Ectodermal cell (in vitro differentiated cells): ENCODE measurements at regions not wholly inside any gene's neighbourhood (a gene's known extent, or its start where the extent isn't known, plus 50 kb on each side); places are given as distances from the start of the nearest gene placed in this dataset.

Experiments
- H3K27ac ChIP-seq: 2 replicates; pipeline ENCODE4 v1.7.0; 2013; ENCODE audit warnings: mild to moderate bottlenecking, low read depth, low read length; ENCODE audit not compliant: insufficient read depth, poor library complexity, severe bottlenecking
- H3K27me3 ChIP-seq: 2 replicates; pipeline ENCODE4 v1.7.0; 2013; ENCODE audit warnings: mild to moderate bottlenecking, low read length; ENCODE audit not compliant: insufficient read depth, control insufficient read depth, poor library complexity, severe bottlenecking
- H3K36me3 ChIP-seq: one replicate; pipeline ENCODE4 v1.7.0; 2013; ENCODE audit warnings: low read length; ENCODE audit not compliant: control insufficient read depth, insufficient read depth
- H3K4me1 ChIP-seq: one replicate; pipeline ENCODE4 v1.7.0; 2013; ENCODE audit warnings: low read length; ENCODE audit not compliant: control insufficient read depth, insufficient read depth
- H3K4me3 ChIP-seq: 2 replicates; pipeline ENCODE4 v1.7.0; 2013; ENCODE audit warnings: low read depth, low read length, control low read depth; ENCODE audit not compliant: insufficient read depth
- H3K9me3 ChIP-seq: 2 replicates; pipeline ENCODE4 v1.7.0; 2013; ENCODE audit warnings: mild to moderate bottlenecking, low read length, moderate library complexity; ENCODE audit not compliant: control insufficient read depth
- WGBS, 2 experiments: methylation state at CpG; one replicate each; pipeline ENCODE4 v1.1.7; 2013; ENCODE audit warnings: missing lambda C conversion rate in 2 of 2; 5-methylcytosine and 5-hydroxymethylcytosine counted together

DNA sequence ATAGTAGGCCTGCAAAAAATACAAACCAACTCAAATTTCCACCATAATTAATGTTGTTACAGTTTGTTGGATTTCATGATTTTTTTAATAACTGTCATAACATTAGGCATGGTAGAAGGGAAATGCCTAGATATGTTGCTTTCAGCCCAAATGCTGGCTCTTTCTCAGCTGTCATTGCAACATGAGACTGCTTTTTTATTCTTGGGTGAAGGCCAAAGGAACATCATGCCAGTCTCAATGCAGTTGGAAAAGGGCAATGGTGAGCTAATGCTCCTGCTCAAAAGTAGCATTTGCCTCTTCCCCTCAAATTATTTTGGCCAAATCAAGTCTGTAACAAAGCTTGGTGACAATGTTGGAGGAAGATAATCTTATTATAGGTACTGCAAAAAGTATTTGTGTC, 877.7 kb upstream of the PRMT6 start:
- H3K9me3 ChIP-seq: peaks cover 3% of the 10 kb centered on the region
- no peaks in the 10 kb centered on the region for H3K4me1 ChIP-seq
- H3K27ac ChIP-seq: no peak overlapping the region
- no peak overlapping the region for H3K4me3 ChIP-seq
- no peaks in the 10 kb centered on the region for H3K36me3 ChIP-seq
- no peaks in the 10 kb centered on the region for H3K27me3 ChIP-seq

DNA sequence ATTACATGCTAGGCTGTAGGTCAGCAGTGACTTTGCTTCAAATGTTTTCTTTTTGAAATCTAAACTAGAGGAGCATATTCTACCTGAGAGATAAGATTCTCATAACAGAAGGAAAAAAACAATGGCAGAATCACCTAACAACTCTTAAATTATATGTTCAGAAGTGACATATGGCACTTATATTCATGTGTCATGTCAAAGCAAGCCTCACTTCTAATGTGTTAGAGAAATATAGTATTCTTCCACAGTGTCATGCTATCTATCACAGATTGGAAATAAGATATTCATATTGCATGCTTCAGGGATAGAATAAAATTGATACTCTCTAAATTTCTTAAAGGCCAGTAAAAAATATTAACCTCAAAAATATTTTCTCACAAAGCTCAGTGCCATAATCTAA, 874.6 kb upstream of the PRMT6 start:
- Histone ChIP-seq H3K27ac (no peak overlapping the region), H3K27me3 (no peaks in the 10 kb centered on the region), H3K4me3 (no peak overlapping the region), H3K4me1 (no peaks in the 10 kb centered on the region), H3K36me3 (no peaks in the 10 kb centered on the region), H3K9me3 (peaks cover 3% of the 10 kb centered on the region)

DNA sequence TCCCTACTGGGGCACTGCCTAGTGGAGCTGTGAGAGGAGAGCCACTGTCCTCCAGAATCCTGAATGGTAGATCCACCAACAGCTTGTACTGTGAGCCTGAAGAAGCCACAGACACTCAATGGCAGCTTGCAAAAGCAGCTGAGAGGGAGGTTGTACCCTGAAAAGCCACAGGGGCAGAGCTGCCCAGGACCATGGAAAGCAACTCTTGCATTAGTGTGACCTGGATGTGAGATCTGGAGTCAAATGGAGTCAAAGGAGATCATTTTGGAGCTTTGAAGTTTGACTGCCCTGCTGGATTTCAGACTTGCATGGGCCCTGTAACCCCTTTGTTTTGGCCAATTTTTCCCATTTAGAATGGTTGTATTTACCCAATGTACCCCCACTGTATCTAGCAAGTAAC, 871.4 kb upstream of the PRMT6 start:
- no peaks in the 10 kb centered on the region for H3K36me3 ChIP-seq
- H3K4me3 ChIP-seq: no peak overlapping the region
- H3K27me3 ChIP-seq: no peaks in the 10 kb centered on the region
- H3K27ac ChIP-seq: no peak overlapping the region
- H3K9me3 ChIP-seq: peaks cover 3% of the 10 kb centered on the region
- no peaks in the 10 kb centered on the region for H3K4me1 ChIP-seq

DNA sequence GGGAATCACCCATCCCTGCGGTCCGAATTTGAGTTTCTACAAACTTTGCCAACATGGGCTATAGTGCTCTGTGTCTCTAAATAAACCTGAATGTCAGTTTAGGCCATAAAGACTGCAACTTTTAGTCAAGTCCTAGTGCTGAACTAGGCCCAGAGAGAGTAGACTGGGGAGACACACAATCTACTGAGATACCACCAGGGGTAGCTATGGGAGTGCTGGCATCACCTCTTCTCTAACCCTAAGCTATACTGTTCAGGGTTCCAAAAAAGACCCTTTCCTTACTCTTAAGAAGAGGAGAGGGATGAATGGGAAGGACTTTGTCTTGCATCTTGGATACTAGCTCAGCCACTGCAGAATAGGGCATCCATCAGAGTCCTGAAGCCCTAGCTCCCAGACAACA, 866.7 kb upstream of the PRMT6 start:
- no peaks in the 10 kb centered on the region for H3K36me3 ChIP-seq
- 87 to 95% methylated on average over 2 of the region's 2 CpGs for WGBS, 2 experiments

DNA sequence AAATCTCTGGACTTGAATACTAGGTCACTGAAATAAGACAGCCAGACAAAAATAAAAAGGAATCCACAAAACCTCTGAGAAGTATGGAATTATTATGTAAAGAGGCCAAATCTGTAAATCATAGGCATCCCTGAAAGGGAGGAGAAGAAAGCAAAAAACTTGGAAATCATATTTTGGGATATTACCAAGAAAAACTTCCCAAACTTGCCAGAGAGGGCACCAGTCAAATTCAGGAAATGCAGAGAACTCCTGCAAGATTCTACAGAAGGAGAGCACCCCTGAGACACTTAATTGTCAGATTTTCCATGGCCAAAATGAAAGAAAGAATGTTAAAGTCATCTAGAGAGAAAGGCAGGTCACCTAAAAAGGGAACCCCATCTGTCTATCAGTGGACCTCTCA, 862.3 kb upstream of the PRMT6 start:
- Histone ChIP-seq H3K27me3 (no peaks in the 10 kb centered on the region), H3K36me3 (no peaks in the 10 kb centered on the region), H3K9me3 (no peaks in the 10 kb centered on the region), H3K4me3 (no peak overlapping the region), H3K27ac (no peak overlapping the region), H3K4me1 (no peaks in the 10 kb centered on the region)

More for the DNA sequence above, 866.7 kb upstream of the PRMT6 start:
- Histone ChIP-seq H3K27ac (no peak overlapping the region), H3K4me1 (no peaks in the 10 kb centered on the region), H3K4me3 (no peak overlapping the region), H3K9me3 (no peaks in the 10 kb centered on the region), H3K27me3 (no peaks in the 10 kb centered on the region)

DNA sequence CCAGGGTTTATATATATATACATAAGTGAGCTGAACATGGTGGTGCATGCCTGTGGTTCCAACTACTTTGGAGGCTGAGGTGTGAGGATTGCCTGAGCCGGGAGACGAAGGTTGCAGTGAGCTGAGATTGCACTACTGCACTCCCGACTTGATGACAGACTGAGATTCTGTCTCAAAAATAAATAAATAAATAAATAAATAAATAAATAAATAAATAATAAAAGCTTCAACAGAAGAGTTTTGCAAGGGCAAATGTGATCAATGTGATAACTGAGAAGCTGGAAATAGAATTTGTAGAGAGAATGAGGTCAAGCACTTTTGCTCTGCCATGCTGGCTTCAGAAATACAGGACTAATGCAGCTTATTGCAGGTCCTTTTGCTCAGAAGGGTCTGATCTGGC, 855.8 kb upstream of the PRMT6 start:
- Histone ChIP-seq H3K27me3 (no peaks in the 10 kb centered on the region), H3K9me3 (no peaks in the 10 kb centered on the region), H3K4me1 (no peaks in the 10 kb centered on the region), H3K4me3 (no peak overlapping the region), H3K36me3 (no peaks in the 10 kb centered on the region), H3K27ac (no peak overlapping the region)
- 80 to 87% methylated on average over 2 of the region's 3 CpGs for WGBS, 2 experiments

DNA sequence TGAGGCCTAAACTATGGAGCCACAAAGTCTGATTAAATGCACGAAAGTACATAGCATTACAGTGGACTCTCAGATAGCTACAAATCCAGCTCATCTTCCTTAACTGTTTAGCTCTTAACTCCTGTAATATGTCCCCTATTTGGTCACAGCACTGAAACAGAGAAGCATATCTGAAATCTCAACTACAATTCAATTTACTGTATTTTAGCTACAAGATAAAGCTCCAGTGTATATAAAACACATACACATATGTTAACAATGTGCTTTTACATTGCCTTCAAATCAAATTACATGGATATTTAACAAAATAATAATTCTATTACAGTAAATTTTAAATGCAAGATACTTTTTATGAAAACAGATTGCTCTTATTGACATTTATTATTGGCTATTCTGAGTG, 849.3 kb upstream of the PRMT6 start:
- no peaks in the 10 kb centered on the region for H3K36me3 ChIP-seq
- 80 to 89% methylated on average over 1 of the region's 1 CpG for WGBS, 2 experiments
- H3K9me3 ChIP-seq: no peaks in the 10 kb centered on the region
- H3K4me1 ChIP-seq: no peaks in the 10 kb centered on the region
- no peak overlapping the region for H3K27ac ChIP-seq
- no peak overlapping the region for H3K4me3 ChIP-seq
- H3K27me3 ChIP-seq: no peaks in the 10 kb centered on the region

DNA sequence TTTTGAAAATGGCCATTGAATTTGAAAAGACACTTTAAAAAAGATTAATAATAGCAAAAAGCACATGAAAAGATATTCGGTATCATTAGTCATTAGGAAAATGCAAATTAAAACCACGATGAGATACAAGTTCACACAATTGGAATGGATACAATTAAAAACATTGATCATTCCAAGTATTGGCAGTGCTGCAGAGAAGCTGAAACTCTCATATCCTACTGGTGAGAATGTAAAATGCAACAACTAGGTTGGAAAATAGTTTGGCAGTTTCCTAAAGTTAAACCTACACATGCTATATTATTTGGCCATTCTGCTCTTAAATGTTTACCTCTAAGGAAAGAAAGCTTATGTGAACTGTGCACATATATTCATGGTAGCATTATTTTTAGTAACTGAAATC, 838.7 kb upstream of the PRMT6 start:
- Histone ChIP-seq H3K4me1 (no peaks in the 10 kb centered on the region), H3K9me3 (no peaks in the 10 kb centered on the region), H3K27me3 (no peaks in the 10 kb centered on the region), H3K36me3 (no peaks in the 10 kb centered on the region), H3K4me3 (no peak overlapping the region), H3K27ac (no peak overlapping the region)
- WGBS, 2 experiments: 40 to 81% methylated on average over 1 to 2 of the region's 2 CpGs

DNA sequence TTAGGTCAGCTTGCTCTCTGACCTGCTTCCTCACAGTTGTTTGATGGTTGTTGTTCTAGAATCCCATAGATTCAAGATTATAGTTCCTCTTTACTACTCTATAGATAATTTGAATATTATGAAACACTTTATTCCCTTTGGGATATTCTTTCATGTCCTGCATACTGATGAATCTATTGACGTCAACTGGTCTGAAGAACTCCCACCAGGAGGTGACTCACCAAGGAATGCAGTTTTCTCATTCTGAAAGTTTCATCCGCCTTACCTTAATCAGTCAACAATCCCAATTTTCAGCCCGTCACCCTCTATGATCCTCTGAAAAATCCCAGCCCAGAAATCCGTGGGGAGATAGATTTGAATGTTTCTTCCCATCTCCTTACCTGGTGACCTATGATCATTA, 834.1 kb upstream of the PRMT6 start:
- Histone ChIP-seq H3K9me3 (no peaks in the 10 kb centered on the region), H3K27ac (no peak overlapping the region), H3K36me3 (no peaks in the 10 kb centered on the region), H3K4me1 (no peaks in the 10 kb centered on the region), H3K4me3 (no peak overlapping the region), H3K27me3 (no peaks in the 10 kb centered on the region)
- 86% methylated on average over 4 of the region's 4 CpGs for WGBS, 2 experiments

DNA sequence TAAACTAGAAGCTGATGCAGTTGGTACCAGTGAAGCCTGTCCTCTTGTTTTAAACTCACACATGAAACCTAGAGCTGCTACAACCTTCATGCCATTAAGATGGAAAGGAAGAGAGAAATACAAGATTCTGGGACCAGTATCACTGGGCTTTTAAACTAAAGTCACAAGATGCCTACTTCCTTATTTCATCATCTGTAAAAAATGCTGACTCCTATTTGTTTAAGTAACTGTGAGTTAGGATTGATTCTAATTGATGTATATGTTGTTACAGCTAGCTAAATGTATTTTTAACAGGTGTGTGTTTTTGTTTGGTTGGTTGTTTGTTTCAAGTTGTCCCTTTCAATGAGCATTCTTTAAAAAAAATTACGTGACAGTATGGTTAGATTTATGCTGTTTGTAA, 833.3 kb upstream of the PRMT6 start:
- H3K27me3 ChIP-seq: no peaks in the 10 kb centered on the region
- H3K36me3 ChIP-seq: no peaks in the 10 kb centered on the region
- no CpG with 5 or more reads among the region's 1 CpG for WGBS, 2 experiments
- no peak overlapping the region for H3K27ac ChIP-seq
- no peaks in the 10 kb centered on the region for H3K4me1 ChIP-seq
- H3K9me3 ChIP-seq: no peaks in the 10 kb centered on the region
- H3K4me3 ChIP-seq: no peak overlapping the region

DNA sequence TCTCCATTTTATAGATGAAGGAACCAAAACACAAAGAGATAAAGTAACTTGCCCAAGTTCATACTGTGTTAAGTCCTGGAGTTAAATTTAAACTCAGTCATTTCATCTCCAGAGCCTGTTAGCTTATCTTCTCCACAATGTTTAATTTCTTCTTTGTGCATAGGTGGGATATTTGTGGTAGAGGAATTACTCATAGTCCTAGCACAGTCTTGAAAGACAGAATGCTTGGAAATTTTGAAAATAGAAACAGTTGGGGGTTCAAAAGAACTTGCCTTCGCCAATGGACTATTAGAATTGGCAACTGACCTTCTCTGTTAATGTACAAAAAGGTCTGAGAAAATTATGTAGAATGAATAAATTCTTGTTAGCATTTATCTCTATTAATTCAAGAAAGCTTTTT, 832.0 kb upstream of the PRMT6 start:
- Histone ChIP-seq H3K36me3 (no peaks in the 10 kb centered on the region), H3K9me3 (no peaks in the 10 kb centered on the region), H3K4me1 (no peaks in the 10 kb centered on the region), H3K27me3 (no peaks in the 10 kb centered on the region), H3K27ac (no peak overlapping the region), H3K4me3 (no peak overlapping the region)
- 93 to 100% methylated on average over 1 of the region's 1 CpG for WGBS, 2 experiments
